ENCODE measurements at regions not wholly inside any gene's neighbourhood (a gene's known extent, or its start where the extent isn't known, plus 50 kb on each side); places are given as distances from the start of the nearest gene placed in this dataset.

GRCh38 chr1:79287982-79288381 is 281.5 kb upstream of the ADGRL4 start:
- TF ChIP-seq, protein P1, sequence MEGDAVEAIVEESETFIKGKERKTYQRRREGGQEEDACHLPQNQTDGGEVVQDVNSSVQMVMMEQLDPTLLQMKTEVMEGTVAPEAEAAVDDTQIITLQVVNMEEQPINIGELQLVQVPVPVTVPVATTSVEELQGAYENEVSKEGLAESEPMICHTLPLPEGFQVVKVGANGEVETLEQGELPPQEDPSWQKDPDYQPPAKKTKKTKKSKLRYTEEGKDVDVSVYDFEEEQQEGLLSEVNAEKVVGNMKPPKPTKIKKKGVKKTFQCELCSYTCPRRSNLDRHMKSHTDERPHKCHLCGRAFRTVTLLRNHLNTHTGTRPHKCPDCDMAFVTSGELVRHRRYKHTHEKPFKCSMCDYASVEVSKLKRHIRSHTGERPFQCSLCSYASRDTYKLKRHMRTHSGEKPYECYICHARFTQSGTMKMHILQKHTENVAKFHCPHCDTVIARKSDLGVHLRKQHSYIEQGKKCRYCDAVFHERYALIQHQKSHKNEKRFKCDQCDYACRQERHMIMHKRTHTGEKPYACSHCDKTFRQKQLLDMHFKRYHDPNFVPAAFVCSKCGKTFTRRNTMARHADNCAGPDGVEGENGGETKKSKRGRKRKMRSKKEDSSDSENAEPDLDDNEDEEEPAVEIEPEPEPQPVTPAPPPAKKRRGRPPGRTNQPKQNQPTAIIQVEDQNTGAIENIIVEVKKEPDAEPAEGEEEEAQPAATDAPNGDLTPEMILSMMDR (IDR thresholded peaks at IDR 0.05), result no peak
- no peak for TF ChIP-seq POLR2A (IDR thresholded peaks at IDR 0.05)
